NT2/D1 (cell line): ENCODE measurements at regions not wholly inside any gene's neighbourhood (a gene's known extent, or its start where the extent isn't known, plus 50 kb on each side); places are given as distances from the start of the nearest gene placed in this dataset.

Experiments used
- DNase-seq: peaks from one replicate; pipeline ENCODE4 v3.0.0-alpha.2; 2011; ENCODE audit warnings: low read depth, low spot score
- H3K27me3 ChIP-seq: 2 replicates; pipeline ENCODE4 v1.6.0; 2011; ENCODE audit warnings: mild to moderate bottlenecking; ENCODE audit not compliant: insufficient read length, insufficient read depth
- H3K36me3 ChIP-seq: 2 replicates; pipeline ENCODE4 v1.6.1; 2011; ENCODE audit warnings: mild to moderate bottlenecking, low read length, mixed read lengths; ENCODE audit not compliant: insufficient read depth, insufficient read length
- H3K4me1 ChIP-seq: 2 replicates; pipeline ENCODE4 v1.5.1; 2011; ENCODE audit not compliant: insufficient read depth, insufficient read length
- H3K4me3 ChIP-seq: 2 replicates; pipeline ENCODE4 v1.5.1; 2011; ENCODE audit warnings: low read depth; ENCODE audit not compliant: insufficient read length
- H3K9ac ChIP-seq: 2 replicates; pipeline ENCODE4 v1.6.0; 2011; ENCODE audit warnings: low read depth; ENCODE audit not compliant: insufficient read length
- H3K9me3 ChIP-seq: 2 replicates; pipeline ENCODE4 v1.5.1; 2011; ENCODE audit warnings: mild to moderate bottlenecking, low read length; ENCODE audit not compliant: insufficient read depth
- SUZ12 ChIP-seq: IDR thresholded peaks from 2 replicates; pipeline ENCODE4 v1.6.1; 2011; ENCODE audit not compliant: insufficient read length, insufficient read depth; ENCODE audit errors: extremely low read depth
- YY1 ChIP-seq: IDR thresholded peaks from 2 replicates; pipeline ENCODE4 v1.6.1; 2011; ENCODE audit not compliant: insufficient read length, insufficient read depth
- ZNF274 ChIP-seq: IDR thresholded peaks from 2 replicates; pipeline ENCODE4 v1.6.1; 2011; ENCODE audit warnings: mild to moderate bottlenecking, low read depth, low read length

DNA sequence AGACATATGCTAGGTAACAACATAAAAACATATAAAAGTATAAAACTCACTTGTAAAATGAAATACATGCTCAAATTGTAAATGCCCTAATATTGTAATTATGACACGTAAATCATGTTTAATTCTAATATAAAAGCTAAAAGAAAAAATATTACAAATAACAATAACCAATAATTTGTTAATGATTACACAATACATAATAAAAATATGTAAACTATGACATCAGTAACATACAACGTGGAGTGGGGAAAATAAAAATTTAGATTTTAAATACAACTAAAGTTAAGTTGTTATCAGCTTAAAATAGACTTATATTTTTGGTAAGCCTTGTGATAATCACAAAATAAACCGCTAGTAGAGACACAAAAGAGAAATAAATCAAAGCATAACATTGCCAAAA, 376.4 kb downstream of the BRINP2 start:
- Histone ChIP-seq H3K4me1 (no peaks in the 10 kb centered on the region), H3K36me3 (no peaks in the 10 kb centered on the region), H3K9me3 (no peaks in the 10 kb centered on the region), H3K4me3 (no peak overlapping the region), H3K27me3 (no peaks in the 10 kb centered on the region), H3K9ac (no peak overlapping the region)
- DNase-seq: no peak
- TF ChIP-seq ZNF274: no peak
- TF ChIP-seq YY1: no peak
- TF ChIP-seq SUZ12: no peak

DNA sequence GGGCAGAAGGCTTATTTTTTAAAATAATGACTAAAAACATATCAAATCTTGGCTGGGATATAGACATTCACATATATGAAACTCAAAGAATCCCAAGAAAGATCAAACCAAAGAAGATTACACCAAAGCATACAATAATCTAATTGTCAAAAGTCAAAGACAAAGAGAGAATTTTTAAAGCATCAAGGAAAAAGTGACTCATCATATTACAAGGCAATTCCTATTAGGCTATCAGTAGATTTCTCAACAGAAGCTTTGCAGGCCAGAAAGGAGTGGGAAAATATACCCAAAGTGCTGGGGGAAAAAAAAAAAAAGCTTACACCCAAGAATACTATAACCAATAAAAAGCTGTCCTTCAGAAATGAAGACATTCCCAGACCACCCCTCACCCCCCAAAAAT, 375.6 kb downstream of the BRINP2 start:
- no peak for DNase-seq
- no peak overlapping the region for H3K4me3 ChIP-seq
- TF ChIP-seq SUZ12 (no peak), YY1 (no peak), ZNF274 (no peak)
- H3K4me1 ChIP-seq: no peaks in the 10 kb centered on the region
- no peaks in the 10 kb centered on the region for H3K36me3 ChIP-seq
- no peaks in the 10 kb centered on the region for H3K27me3 ChIP-seq
- H3K9me3 ChIP-seq: no peaks in the 10 kb centered on the region
- H3K9ac ChIP-seq: no peak overlapping the region

DNA sequence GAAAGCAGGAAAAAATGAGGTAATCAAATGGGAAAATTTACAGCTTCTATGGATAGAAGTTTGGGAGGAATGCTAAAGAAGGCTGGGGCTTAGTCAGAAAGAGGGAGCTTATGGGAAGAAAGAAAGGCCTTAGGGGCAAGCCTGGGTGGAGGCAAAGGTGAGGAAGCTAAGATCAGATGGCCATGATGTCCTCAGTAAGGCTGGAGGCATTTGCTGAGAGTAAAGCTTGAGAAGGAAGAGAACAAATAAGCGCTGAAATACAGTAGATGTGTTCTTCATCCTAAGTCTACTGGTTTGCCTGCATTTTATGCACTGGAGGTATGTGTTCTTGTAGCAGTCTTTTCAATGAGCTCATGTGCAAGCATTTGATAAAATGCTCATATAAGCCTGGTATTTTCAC, 355.4 kb downstream of the BRINP2 start:
- Histone ChIP-seq H3K4me1 (no peaks in the 10 kb centered on the region), H3K36me3 (no peaks in the 10 kb centered on the region), H3K27me3 (no peaks in the 10 kb centered on the region), H3K9me3 (0 out of 2 replicates have a peak, but pooled peaks cover 3% of the 10 kb centered on the region), H3K9ac (no peak overlapping the region), H3K4me3 (no peak overlapping the region)
- DNase-seq: no peak
- no peak for TF ChIP-seq YY1
- no peak for TF ChIP-seq SUZ12
- no peak for TF ChIP-seq ZNF274

DNA sequence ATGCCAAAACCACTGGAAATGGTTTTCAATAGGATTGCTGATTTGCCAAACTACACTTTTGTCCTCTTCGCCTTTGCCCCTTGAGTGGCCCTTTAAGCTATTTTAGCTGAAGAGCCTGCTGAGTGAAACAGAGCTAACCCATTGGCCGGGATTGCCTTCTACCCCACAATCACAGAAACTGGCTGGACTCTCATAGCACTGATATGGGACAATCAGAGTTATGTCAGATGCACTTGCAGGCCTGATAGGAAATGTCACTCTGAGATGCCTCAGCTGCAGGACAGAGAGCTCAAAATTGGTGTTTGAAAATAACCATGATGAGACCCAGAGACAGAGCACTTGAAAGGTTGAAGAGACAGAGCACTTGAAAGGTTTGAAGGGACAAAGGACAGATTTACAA, 354.4 kb downstream of the BRINP2 start:
- Histone ChIP-seq H3K9me3 (no peaks in the 10 kb centered on the region), H3K4me3 (no peak overlapping the region), H3K9ac (no peak overlapping the region), H3K36me3 (no peaks in the 10 kb centered on the region), H3K27me3 (no peaks in the 10 kb centered on the region), H3K4me1 (no peaks in the 10 kb centered on the region)
- TF ChIP-seq ZNF274: no peak
- TF ChIP-seq YY1: no peak
- TF ChIP-seq SUZ12: no peak
- no peak for DNase-seq

DNA sequence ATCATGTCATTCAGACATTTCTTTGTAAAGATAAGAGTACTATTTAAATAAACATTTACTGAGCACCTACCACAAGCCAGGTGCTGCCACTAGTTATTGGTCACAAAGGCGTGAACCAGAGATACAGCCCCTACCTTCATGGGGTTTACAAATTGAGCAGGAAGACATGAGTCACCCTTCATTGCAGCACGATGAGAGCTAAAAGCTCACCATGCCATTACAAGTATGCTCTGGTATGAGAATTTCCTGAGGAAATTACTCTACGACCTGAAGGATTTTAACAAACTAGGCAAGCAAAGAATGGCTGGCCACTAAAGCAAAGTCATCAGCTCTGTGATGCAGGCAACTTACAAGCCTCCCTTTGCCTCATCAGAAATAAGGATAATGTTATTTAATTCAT, 346.8 kb downstream of the BRINP2 start:
- no peaks in the 10 kb centered on the region for H3K9me3 ChIP-seq
- H3K9ac ChIP-seq: no peak overlapping the region
- H3K4me3 ChIP-seq: no peak overlapping the region
- no peaks in the 10 kb centered on the region for H3K36me3 ChIP-seq
- no peak for DNase-seq
- TF ChIP-seq SUZ12 (no peak), ZNF274 (no peak), YY1 (no peak)
- no peaks in the 10 kb centered on the region for H3K4me1 ChIP-seq
- H3K27me3 ChIP-seq: no peaks in the 10 kb centered on the region

DNA sequence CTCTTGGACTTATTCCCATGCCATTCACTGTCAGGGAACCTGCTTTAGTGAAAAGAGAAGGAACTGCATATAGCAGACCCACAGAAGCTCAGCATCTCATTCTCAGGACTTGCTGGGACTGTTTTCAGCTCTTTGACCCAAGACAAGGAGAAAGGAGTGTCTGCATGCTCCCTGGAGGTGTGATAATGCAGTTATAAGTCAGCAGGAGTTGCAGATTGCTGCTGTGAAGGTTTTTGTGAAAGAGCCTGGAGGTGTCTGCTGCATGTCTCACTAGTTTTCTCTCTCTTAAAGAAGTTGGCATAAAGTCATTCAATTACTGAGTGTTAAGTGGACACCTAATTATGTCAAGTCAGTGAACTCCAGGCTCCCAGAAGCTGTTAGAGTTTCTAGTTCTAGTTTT, 343.4 kb downstream of the BRINP2 start:
- no peaks in the 10 kb centered on the region for H3K36me3 ChIP-seq
- no peaks in the 10 kb centered on the region for H3K27me3 ChIP-seq
- H3K4me3 ChIP-seq: no peak overlapping the region
- no peak for DNase-seq
- no peaks in the 10 kb centered on the region for H3K4me1 ChIP-seq
- no peaks in the 10 kb centered on the region for H3K9me3 ChIP-seq
- TF ChIP-seq SUZ12 (no peak), YY1 (no peak), ZNF274 (no peak)
- no peak overlapping the region for H3K9ac ChIP-seq

DNA sequence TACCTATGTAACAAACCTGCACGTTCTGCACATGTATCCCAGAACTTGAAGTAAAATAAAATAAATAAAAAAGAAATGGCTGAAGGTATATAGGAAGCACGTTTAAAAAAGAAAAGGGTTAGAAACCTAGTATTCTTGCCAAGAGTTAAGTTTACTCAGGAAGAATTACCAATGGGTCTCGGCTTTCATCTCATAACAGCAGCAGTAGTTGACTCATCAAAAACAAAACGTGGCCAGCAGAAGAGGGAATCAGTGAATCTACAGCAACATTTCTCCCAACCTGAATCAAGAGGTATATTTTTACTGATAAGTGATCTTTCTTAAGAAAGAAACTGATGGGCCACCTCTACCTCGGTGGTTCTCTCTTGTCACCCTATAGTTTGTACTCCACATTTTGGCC, 340.3 kb downstream of the BRINP2 start:
- H3K9me3 ChIP-seq: no peaks in the 10 kb centered on the region
- no peak for DNase-seq
- no peak overlapping the region for H3K4me3 ChIP-seq
- no peaks in the 10 kb centered on the region for H3K27me3 ChIP-seq
- TF ChIP-seq ZNF274 (no peak), YY1 (no peak), SUZ12 (no peak)
- H3K9ac ChIP-seq: no peak overlapping the region
- H3K36me3 ChIP-seq: no peaks in the 10 kb centered on the region
- H3K4me1 ChIP-seq: no peaks in the 10 kb centered on the region
